ENCODE measurements at regions not wholly inside any gene's neighbourhood (a gene's known extent, or its start where the extent isn't known, plus 50 kb on each side); places are given as distances from the start of the nearest gene placed in this dataset.

GRCh38 chr13:107743983-107744382 is 471.4 kb downstream of the LIG4 start:
- Mint-ChIP-seq H3K4me1 (no peaks in the 10 kb centered on the region), H3K4me3 (no peak overlapping the region), H3K27ac (no peak overlapping the region), H3K36me3 (ENCODE audit: low read depth) (no peaks in the 10 kb centered on the region), H3K9me3 (no peaks in the 10 kb centered on the region), H3K27me3 (ENCODE audit: low read depth) (no peaks in the 10 kb centered on the region)
- TF ChIP-seq CTCF (IDR thresholded peaks at IDR 0.05; ENCODE audit: unreplicated experiment in 3 of 3): no peak

DNA sequence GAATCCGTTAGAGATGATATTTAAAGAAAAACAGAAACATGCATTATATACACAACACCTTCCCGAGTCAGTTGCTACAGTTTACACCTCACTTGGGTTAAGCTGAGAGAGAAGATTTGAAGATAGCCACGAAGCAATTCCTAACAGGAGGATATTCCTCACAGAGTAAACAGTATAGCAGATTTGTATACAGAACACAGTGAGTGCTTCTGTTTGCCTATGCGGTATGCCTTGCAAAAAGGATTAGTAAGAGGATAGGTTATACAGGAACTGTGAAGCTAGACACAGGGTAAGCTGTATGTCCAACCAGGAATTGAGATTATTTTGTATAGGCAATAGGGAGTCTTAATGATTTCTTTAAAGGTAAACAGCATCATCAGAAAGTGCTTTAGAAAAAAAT is 471.8 kb downstream of the LIG4 start:
- no peak overlapping the region for H3K4me3 Mint-ChIP-seq
- H3K27ac Mint-ChIP-seq: no peak overlapping the region
- H3K4me1 Mint-ChIP-seq: no peaks in the 10 kb centered on the region
- no peaks in the 10 kb centered on the region for H3K36me3 Mint-ChIP-seq (ENCODE audit: low read depth)
- no peaks in the 10 kb centered on the region for H3K27me3 Mint-ChIP-seq (ENCODE audit: low read depth)
- no peaks in the 10 kb centered on the region for H3K9me3 Mint-ChIP-seq
- TF ChIP-seq CTCF (IDR thresholded peaks at IDR 0.05; ENCODE audit: unreplicated experiment in 3 of 3): no peak

DNA sequence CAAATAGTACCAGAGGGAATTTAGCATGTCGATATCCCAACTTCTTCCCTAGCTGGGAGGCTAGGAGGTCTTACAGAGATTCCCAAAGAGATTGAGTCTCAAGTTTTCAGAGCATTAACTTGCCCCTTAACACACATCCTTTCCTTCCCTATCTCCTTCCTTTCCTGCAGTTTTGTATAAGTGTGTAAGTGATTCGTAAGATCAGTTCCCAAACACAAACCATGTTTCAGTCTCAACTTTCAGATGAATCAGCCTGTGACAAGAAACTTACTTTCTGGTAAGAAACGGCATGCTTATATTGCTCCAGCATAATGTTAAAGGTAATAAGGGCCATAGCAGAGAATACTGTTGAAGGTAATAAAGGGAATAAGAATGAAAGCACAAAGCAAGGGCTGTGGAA is 472.2 kb downstream of the LIG4 start:
- TF ChIP-seq CTCF (IDR thresholded peaks at IDR 0.05; ENCODE audit: unreplicated experiment in 3 of 3): no peak
- Mint-ChIP-seq H3K27me3 (ENCODE audit: low read depth) (no peaks in the 10 kb centered on the region), H3K9me3 (no peaks in the 10 kb centered on the region), H3K4me1 (no peaks in the 10 kb centered on the region), H3K36me3 (ENCODE audit: low read depth) (no peaks in the 10 kb centered on the region), H3K4me3 (no peak overlapping the region), H3K27ac (no peak overlapping the region)

DNA sequence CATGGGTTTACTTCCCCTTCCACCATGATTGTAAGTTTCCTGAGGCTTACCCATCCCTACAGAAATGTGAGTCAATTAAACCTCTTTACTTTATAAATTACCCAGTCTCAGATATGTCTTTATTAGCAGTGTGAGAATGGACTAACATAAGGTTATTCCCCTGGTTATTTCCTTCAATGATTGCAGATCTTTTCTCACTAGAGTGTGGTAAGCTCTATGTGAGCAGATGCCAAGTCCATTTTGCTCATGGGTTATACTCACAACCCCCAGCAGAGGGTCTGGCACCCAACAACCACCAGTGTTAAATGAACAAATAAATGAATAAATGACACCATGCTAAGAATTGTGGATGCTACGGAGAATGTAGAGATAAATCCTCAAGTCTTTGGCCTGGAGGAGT is 472.8 kb downstream of the LIG4 start:
- no peak for TF ChIP-seq CTCF (IDR thresholded peaks at IDR 0.05; ENCODE audit: unreplicated experiment in 3 of 3)
- Mint-ChIP-seq H3K4me3 (no peak overlapping the region), H3K27me3 (ENCODE audit: low read depth) (no peaks in the 10 kb centered on the region), H3K9me3 (no peaks in the 10 kb centered on the region), H3K4me1 (no peaks in the 10 kb centered on the region), H3K27ac (no peak overlapping the region), H3K36me3 (ENCODE audit: low read depth) (no peaks in the 10 kb centered on the region)

DNA sequence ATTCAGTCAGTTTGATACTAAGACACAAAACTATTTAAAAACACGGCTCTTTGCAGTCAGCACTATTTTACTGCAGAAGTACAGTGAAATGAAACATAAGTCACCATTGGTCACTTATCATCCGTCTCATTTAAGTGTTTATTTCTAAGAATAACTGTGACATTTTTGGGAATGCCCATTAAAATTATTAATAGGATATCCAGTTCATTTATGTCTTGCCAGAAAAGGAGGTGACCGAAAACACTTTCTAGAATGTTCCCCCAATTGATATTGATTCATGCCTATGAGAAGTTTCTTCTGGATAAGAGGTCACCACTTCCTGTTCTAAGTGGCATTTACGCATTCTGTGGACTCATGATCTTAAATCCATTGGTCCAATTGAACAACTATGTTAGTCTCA is 477.3 kb downstream of the LIG4 start:
- Mint-ChIP-seq H3K27ac (no peak overlapping the region), H3K9me3 (no peaks in the 10 kb centered on the region), H3K27me3 (ENCODE audit: low read depth) (no peaks in the 10 kb centered on the region), H3K4me1 (no peaks in the 10 kb centered on the region), H3K36me3 (ENCODE audit: low read depth) (no peaks in the 10 kb centered on the region), H3K4me3 (no peak overlapping the region)
- no peak for TF ChIP-seq CTCF (IDR thresholded peaks at IDR 0.05; ENCODE audit: unreplicated experiment in 3 of 3)

- H3K4me3 Mint-ChIP-seq: no peak overlapping the region
- no peaks in the 10 kb centered on the region for H3K36me3 Mint-ChIP-seq (ENCODE audit: low read depth)
- H3K27ac Mint-ChIP-seq: no peak overlapping the region
- no peaks in the 10 kb centered on the region for H3K4me1 Mint-ChIP-seq
- no peaks in the 10 kb centered on the region for H3K27me3 Mint-ChIP-seq (ENCODE audit: low read depth)
- H3K9me3 Mint-ChIP-seq: no peaks in the 10 kb centered on the region
- TF ChIP-seq CTCF (IDR thresholded peaks at IDR 0.05; ENCODE audit: unreplicated experiment in 3 of 3): no peak
Measured at GRCh38 chr13:107736731-107737130, 478.6 kb downstream of the LIG4 start.
